T1000 (cell line): ENCODE measurements at regions not wholly inside any gene's neighbourhood (a gene's known extent, or its start where the extent isn't known, plus 50 kb on each side); places are given as distances from the start of the nearest gene placed in this dataset.

ENCODE experiments used
- DNase-seq: peaks from one replicate; lab custom pipeline; 2025; ENCODE audit warnings: mixed read lengths; lab: John Stamatoyannopoulos, UW

DNA sequence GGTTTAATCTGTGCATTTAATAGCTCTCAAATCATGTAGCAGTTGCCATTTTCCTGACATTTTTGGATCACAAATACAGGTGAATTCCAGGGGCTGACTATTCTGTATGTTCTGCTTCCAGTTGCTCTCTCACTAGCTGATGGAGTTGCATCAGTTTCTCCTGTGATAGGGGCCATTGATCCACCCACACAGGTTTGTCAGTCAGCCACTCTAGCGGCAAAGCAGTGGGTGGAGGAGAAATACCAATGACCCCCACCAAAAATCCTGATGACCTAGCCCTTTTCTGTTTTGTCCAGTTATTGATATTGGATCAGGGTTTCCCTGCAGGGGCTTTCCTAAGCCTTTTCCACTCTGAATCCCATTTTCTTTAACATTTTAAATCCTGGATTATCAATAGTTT, 72.3 kb upstream of the BTN3A2 start:
- no peak for DNase-seq

- DNase-seq = no peak
Observed at GRCh38 chr6:26294302-26294701, 70.7 kb upstream of the BTN3A2 start.

DNA sequence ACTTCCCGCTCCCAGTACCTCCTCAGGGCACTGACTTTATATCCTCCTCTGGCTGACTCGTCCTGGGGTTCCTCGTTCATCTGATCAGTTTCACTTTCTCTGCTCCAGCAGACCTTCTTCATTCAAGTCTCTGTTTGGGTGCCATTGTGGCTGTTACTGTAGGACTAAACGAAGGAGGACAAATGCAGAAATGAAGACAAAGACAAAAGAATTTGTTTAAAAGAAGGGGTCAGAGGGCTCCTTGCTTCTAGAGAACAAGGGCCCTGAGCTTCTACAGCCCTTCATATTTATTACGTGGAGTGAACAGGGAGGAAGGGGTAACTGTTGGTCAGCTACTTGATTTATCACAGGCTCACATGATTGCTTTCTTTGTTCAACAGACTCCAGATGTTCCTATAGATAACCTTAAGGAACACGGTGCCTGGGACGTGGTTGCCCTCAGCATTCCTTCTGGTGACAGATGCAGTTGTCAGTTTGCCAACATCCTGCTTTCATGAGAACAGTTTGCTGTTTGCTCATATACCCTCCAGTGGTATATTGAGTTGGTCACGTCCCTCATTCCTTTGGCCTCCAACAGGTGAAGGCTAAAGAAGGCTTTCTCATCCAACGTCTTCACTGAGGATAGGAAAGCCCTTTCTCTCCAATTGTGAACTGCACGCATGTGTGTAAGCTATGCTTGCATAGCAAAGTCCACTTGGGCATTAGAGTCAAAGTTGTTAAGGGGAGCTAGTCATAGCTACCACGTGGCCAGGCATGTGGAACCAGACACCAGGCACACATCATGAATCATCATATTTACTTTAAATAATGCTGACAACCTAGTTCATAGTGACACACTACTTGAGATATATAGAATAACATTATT, 69.1 kb upstream of the BTN3A2 start:
- DNase-seq = peak; percentile 83

DNA sequence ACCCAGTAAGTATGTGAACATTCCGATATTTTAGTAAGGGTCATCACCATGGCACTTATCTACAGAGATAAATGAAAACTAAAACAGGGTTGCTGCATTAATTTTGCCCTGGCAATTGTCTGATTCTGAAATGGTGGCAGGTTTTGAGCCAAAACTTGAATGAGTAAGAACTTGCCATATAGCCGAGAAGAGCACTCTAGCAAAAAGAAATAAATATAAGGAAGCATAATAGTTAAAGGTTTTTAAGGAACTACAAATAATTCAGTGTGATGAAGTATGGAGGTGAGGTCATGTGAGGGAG, 68.5 kb upstream of the BTN3A2 start:
- DNase-seq = no peak

- DNase-seq = no peak
Observed at GRCh38 chr6:26296857-26297648, 67.9 kb upstream of the BTN3A2 start.

GRCh38 chr6:26299286-26300042, 65.5 kb upstream of the BTN3A2 start:
- no peak for DNase-seq

GRCh38 chr6:26300043-26300331, 65.0 kb upstream of the BTN3A2 start:
- no peak for DNase-seq

- DNase-seq = no peak
Observed at GRCh38 chr6:26300359-26300758, 64.6 kb upstream of the BTN3A2 start.

GRCh38 chr6:26300828-26301227, 64.2 kb upstream of the BTN3A2 start:
- no peak for DNase-seq

GRCh38 chr6:26301638-26302037, 63.4 kb upstream of the BTN3A2 start:
- DNase-seq = no peak

GRCh38 chr6:26302941-26303559, 61.9 kb upstream of the BTN3A2 start:
- DNase-seq = no peak

DNA sequence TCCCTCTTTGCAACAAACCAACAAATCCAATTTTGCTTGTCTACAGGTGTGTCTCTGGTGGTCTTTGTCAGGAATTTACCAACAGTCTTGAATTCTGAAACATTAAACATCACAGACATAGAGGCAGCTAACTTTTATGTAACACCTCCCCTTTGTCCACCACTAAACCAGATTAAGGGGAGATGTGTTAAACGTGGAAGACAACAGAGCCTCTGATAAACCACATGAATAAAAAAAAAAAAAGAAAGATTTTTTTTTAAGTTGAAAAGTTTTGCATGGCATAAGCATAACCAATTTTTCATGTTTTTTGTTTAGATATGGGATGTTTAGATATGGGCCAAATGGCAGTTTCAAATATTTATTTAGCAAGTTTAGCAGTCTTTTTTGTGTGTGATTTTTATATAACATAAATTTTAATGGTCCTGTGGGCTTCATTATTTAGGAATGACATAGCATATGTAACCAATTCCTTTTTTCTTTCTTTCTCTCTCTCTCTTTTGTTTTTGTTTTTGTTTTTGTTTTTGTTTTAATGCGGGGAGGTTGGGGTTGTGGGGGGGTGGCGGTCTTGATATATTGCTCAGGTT, 60.7 kb upstream of the BTN3A2 start:
- no peak for DNase-seq

GRCh38 chr6:26304797-26305640, 60.0 kb upstream of the BTN3A2 start:
- DNase-seq = no peak

- DNase-seq = no peak
Observed at GRCh38 chr6:26305641-26305969, 59.4 kb upstream of the BTN3A2 start.

- DNase-seq = no peak
Observed at GRCh38 chr6:26306232-26306631, 58.8 kb upstream of the BTN3A2 start.

DNA sequence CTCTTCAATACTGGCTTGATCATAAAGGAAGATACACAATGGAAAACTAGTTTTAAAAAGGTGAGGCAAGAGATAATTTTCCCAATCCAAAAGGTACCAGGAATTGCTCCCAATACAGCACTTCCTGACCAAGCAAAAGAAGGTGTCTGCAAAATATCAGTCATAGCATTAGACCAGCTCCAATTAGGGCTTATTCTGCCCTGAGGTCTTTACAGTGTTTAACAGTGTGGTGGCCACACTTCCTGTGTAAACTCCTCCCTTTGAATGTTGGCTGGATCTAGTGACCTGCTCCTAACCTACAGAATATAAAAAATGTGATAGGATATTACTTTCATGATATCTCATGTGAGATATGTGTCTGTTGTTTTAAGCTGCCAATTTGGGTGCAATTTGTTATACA, 57.1 kb upstream of the BTN3A2 start:
- no peak for DNase-seq

GRCh38 chr6:26309731-26310142, 55.3 kb upstream of the BTN3A2 start:
- DNase-seq = no peak

GRCh38 chr6:26311012-26311384, 54.0 kb upstream of the BTN3A2 start:
- DNase-seq = no peak

GRCh38 chr6:26311385-26312095, 53.5 kb upstream of the BTN3A2 start:
- no peak for DNase-seq

- DNase-seq = no peak
Observed at GRCh38 chr6:26312096-26312463, 52.9 kb upstream of the BTN3A2 start.
